HCT116 (cell line): ENCODE measurements at regions not wholly inside any gene's neighbourhood (a gene's known extent, or its start where the extent isn't known, plus 50 kb on each side); places are given as distances from the start of the nearest gene placed in this dataset.

ENCODE experiments used
- ATAC-seq: fragments of 200-7000 bp; cut with Tn5 transposase; 2 replicates; pipeline ENCODE4 v1.9.1; 2020; ENCODE audit warnings: mild to moderate bottlenecking, moderate library complexity
- BruUV-seq: library from RNA; stranded (reverse); fragments of 400-500 nt; replicated peaks from 2 replicates; lab custom pipeline; 2021; lab: Mats Ljungman, UMichigan
- CTCF ChIA-PET: fragments of 300-600 bp; sonication (Branson Sonifier 250); formaldehyde crosslinking; loops from one replicate; lab custom pipeline; 2021; ENCODE audit warnings: antibody characterized with exemption; lab: Charles Lee
- POLR2A ChIA-PET: fragments of 300-600, 350-600 bp; sonication (Branson Sonifier 250); formaldehyde crosslinking; loops from one replicate; lab custom pipeline; 2021; ENCODE audit warnings: antibody characterized with exemption; lab: Charles Lee
- RAD21 ChIA-PET, 2 experiments: fragments of 300-600 bp; sonication (Branson Sonifier 250); formaldehyde crosslinking; loops; one replicate each; lab custom pipeline; 2023; ENCODE audit warnings: low total read pairs in 2 of 2; ENCODE audit not compliant: uncharacterized antibody in 2 of 2, unreplicated experiment in 2 of 2, low non-redundant PET in 1 of 2; lab: Charles Lee
- DNase-seq: peaks from one replicate; pipeline ENCODE4 v3.0.0-alpha.2; 2010; ENCODE audit warnings: low read depth, low spot score
- H2AFZ ChIP-seq: fragments of 200-600 bp; shearing (Covaris generic), sonication (generic); 2 replicates; pipeline ENCODE4 v1.6.1; 2017; ENCODE audit warnings: low read depth, mixed run types, mixed read lengths, antibody characterized with exemption, low read length; ENCODE audit not compliant: poor library complexity, severe bottlenecking
- H3K27ac ChIP-seq: 2 replicates; pipeline ENCODE4 v1.5.1; 2012; ENCODE audit warnings: low read depth, low read length
- H3K27me3 ChIP-seq: fragments of 200-600 bp; sonication (generic); 2 replicates; pipeline ENCODE4 v1.6.1; 2016; ENCODE audit warnings: mixed run types, low read length, mixed read lengths; ENCODE audit not compliant: insufficient read depth
- H3K36me3 ChIP-seq, 2 experiments: fragments of 200-500 bp in 1 of 2; fragments of 200-600 bp in 1 of 2; sonication (Bioruptor generic) in 1 of 2; sonication (generic) in 1 of 2; 2 replicates each; pipeline versions ENCODE4 v1.5.1 to v1.6.1; 2014 to 2016; ENCODE audit warnings: low read length in 2 of 2, inconsistent platforms in 1 of 2, mixed read lengths in 1 of 2, mixed run types in 1 of 2; ENCODE audit not compliant: insufficient read depth in 2 of 2, control insufficient read depth in 1 of 2
- H3K4me1 ChIP-seq, 2 experiments: fragments of 200-600 bp in 1 of 2; sonication (generic) in 1 of 2; 2 replicates each; pipeline versions ENCODE4 v1.5.1 to v1.6.1; 2012 to 2017; ENCODE audit warnings: low read length in 2 of 2, inconsistent platforms in 1 of 2, mild to moderate bottlenecking in 1 of 2, mixed read lengths in 1 of 2, mixed run types in 1 of 2, moderate library complexity in 1 of 2; ENCODE audit not compliant: insufficient read depth in 2 of 2, control insufficient read depth in 1 of 2
- H3K4me2 ChIP-seq: fragments of 200-600 bp; sonication (generic); 2 replicates; pipeline ENCODE4 v1.6.1; 2017; ENCODE audit warnings: mixed run types, low read length, mixed read lengths
- H3K4me3 ChIP-seq, 2 experiments: fragments of 200-600 bp in 1 of 2; sonication (generic) in 1 of 2; replicated peaks in 1 of 2; 2 replicates each; pipeline ENCODE4 v1.5.1; 2011 to 2016; ENCODE audit warnings: low read length in 2 of 2, control low read depth in 1 of 2, low read depth in 1 of 2, mild to moderate bottlenecking in 1 of 2, mixed read lengths in 1 of 2, mixed run types in 1 of 2
- H3K79me2 ChIP-seq: fragments of 200-600 bp; sonication (generic); 2 replicates; pipeline ENCODE4 v1.6.1; 2017; ENCODE audit warnings: mild to moderate bottlenecking, mixed run types, low read length, moderate library complexity, mixed read lengths; ENCODE audit not compliant: insufficient read depth
- H3K9ac ChIP-seq: fragments of 200-600 bp; sonication (generic); 2 replicates; pipeline ENCODE4 v1.6.1; 2016; ENCODE audit warnings: low read length, mixed read lengths
- H3K9me2 ChIP-seq: fragments of 200-600 bp; sonication (generic), shearing (Covaris generic); 2 replicates; pipeline ENCODE4 v1.6.1; 2017; ENCODE audit warnings: mixed run types, mild to moderate bottlenecking, moderate library complexity; ENCODE audit not compliant: insufficient read depth
- H3K9me3 ChIP-seq, 2 experiments: fragments of 200-500 bp in 1 of 2; fragments of 200-600 bp in 1 of 2; sonication (Bioruptor generic) in 1 of 2; sonication (generic) in 1 of 2; 2 replicates each; pipeline ENCODE4 v1.6.1; 2014 to 2017; ENCODE audit warnings: low read length in 2 of 2, mixed read lengths in 2 of 2, inconsistent platforms in 1 of 2, low read depth in 1 of 2, mild to moderate bottlenecking in 1 of 2, mixed run types in 1 of 2, moderate library complexity in 1 of 2; ENCODE audit not compliant: control insufficient read depth in 1 of 2, insufficient read depth in 1 of 2
- H4K20me1 ChIP-seq: fragments of 200-600 bp; sonication (generic), shearing (Covaris generic); 2 replicates; pipeline ENCODE4 v1.6.1; 2017; ENCODE audit warnings: mixed run types, mild to moderate bottlenecking, moderate library complexity; ENCODE audit not compliant: insufficient read depth
- CTCF ChIP-seq, 3 experiments: fragments of 200-600 bp in 1 of 3; sonication (generic) in 1 of 3; IDR thresholded peaks in 2 of 3; conservative IDR thresholded peaks in 1 of 3; 2 replicates each; pipeline ENCODE4 v1.5.1; 2012 to 2017; ENCODE audit warnings: low read depth in 2 of 3, low read length in 2 of 3, antibody characterized with exemption in 1 of 3, borderline replicate concordance in 1 of 3, control low read depth in 1 of 3, mild to moderate bottlenecking in 1 of 3, mixed read lengths in 1 of 3, mixed run types in 1 of 3, moderate library complexity in 1 of 3; ENCODE audit not compliant: insufficient read depth in 1 of 3
- EGR1 ChIP-seq: IDR thresholded peaks from 2 replicates; pipeline ENCODE4 v1.6.1; 2012; ENCODE audit warnings: low read depth
- JUND ChIP-seq: IDR thresholded peaks from 2 replicates; pipeline ENCODE4 v1.6.1; 2012
- MAX ChIP-seq: IDR thresholded peaks from 2 replicates; pipeline ENCODE4 v1.6.1; 2012
- POLR2A ChIP-seq: IDR thresholded peaks from 2 replicates; pipeline ENCODE4 v1.7.0; 2011; ENCODE audit warnings: borderline replicate concordance; ENCODE audit not compliant: insufficient read depth, insufficient read length; ENCODE audit errors: extremely low read depth
- SIN3A ChIP-seq: IDR thresholded peaks from 2 replicates; pipeline ENCODE4 v1.6.1; 2012; ENCODE audit warnings: low read depth
- YY1 ChIP-seq: IDR thresholded peaks from 2 replicates; pipeline ENCODE4 v1.6.1; 2011; ENCODE audit warnings: low read length, low read depth, moderate library complexity, mild to moderate bottlenecking; ENCODE audit not compliant: insufficient replicate concordance; ENCODE audit errors: extremely low read depth
- ZNF274 ChIP-seq: fragments of 200-500 bp; sonication (Bioruptor generic); IDR thresholded peaks from 2 replicates; pipeline ENCODE4 v1.6.1; 2014; ENCODE audit warnings: mild to moderate bottlenecking, low read depth, low read length, inconsistent platforms
- intact Hi-C: fragments of 100-400 bp; cut with micrococcal nuclease; formaldehyde crosslinking; loops from 2 replicates; pipeline ENCODE4 v1.10.0; 2022

- Histone ChIP-seq H3K4me1 (no peaks in the 10 kb centered on the region), H3K36me3 (no peaks in the 10 kb centered on the region), H3K9ac (no peak overlapping the region), H3K9me2 (no peaks in the 10 kb centered on the region), H3K4me2 (no peak overlapping the region), H3K79me2 (no peaks in the 10 kb centered on the region), H3K27ac (no peak overlapping the region), H3K9me3 (no peaks in the 10 kb centered on the region), H3K27me3 (no peaks in the 10 kb centered on the region), H2AFZ (no peak overlapping the region), H4K20me1 (no peaks in the 10 kb centered on the region), H3K4me3 (no peak overlapping the region)
- CTCF ChIA-PET = no interaction called here
- POLR2A ChIA-PET = no interaction called here
- BruUV-seq = no TSS peak
- TF ChIP-seq EGR1 = no peak
- no peak for TF ChIP-seq MAX
- no peak for TF ChIP-seq YY1
- DNase-seq (no peak), ATAC-seq (no peak)
- intact Hi-C loops = no loop called here
- RAD21 ChIA-PET = no interaction called here
These were observed 1261.7 kb downstream of the DSC3 start for GRCh38 chr18:29780816-29781215.

GRCh38 chr18:29779096-29779495 lies 1263.4 kb downstream of the DSC3 start:
- no peak overlapping the region for H3K9ac ChIP-seq
- no peak overlapping the region for H3K4me2 ChIP-seq
- no TSS peak for BruUV-seq
- H3K27ac ChIP-seq = no peak overlapping the region
- ATAC-seq = no peak
- RAD21 ChIA-PET = no interaction called here
- no peak for TF ChIP-seq SIN3A
- TF ChIP-seq JUND = no peak
- no peak for TF ChIP-seq CTCF (IDR thresholded peaks at IDR 0.05 in 2 of 3, conservative IDR thresholded peaks at IDR 0.05 in 1 of 3; ENCODE audit: borderline replicate concordance in 1 of 3, insufficient read depth in 1 of 3, low read depth in 2 of 3, low read length in 2 of 3)
- TF ChIP-seq YY1 = no peak
- TF ChIP-seq POLR2A = no peak
- no peak for TF ChIP-seq ZNF274
- H3K4me1 ChIP-seq = no peaks in the 10 kb centered on the region
- H3K79me2 ChIP-seq = no peaks in the 10 kb centered on the region
- CTCF ChIA-PET = no interaction called here
- H3K4me3 ChIP-seq = no peak overlapping the region
- H3K9me2 ChIP-seq = no peaks in the 10 kb centered on the region
- DNase-seq = no peak
- POLR2A ChIA-PET = no interaction called here
- intact Hi-C loops = loop anchor here (10.0 kb wide), 1 partner anchor 496 kb away; no protein-coding TSS in a partner anchor
- H4K20me1 ChIP-seq = no peaks in the 10 kb centered on the region
- no peaks in the 10 kb centered on the region for H3K9me3 ChIP-seq
- H2AFZ ChIP-seq = no peak overlapping the region
- no peaks in the 10 kb centered on the region for H3K36me3 ChIP-seq
- H3K27me3 ChIP-seq = no peaks in the 10 kb centered on the region
